ENCODE measurements at regions not wholly inside any gene's neighbourhood (a gene's known extent, or its start where the extent isn't known, plus 50 kb on each side); places are given as distances from the start of the nearest gene placed in this dataset.

GRCh38 chr10:78354101-78354500 is 320.4 kb downstream of the RPS24 start:
- intact Hi-C loops (cut with micrococcal nuclease) = no loop called here
- no peak overlapping the region for H3K4me3 ChIP-seq (ENCODE audit: control extremely low read depth in 1 of 5, extremely low read depth in 1 of 5, insufficient read depth in 1 of 5, low read depth in 2 of 5, low read length in 4 of 5)
- H3K9ac ChIP-seq (ENCODE audit: low read length) = no peak overlapping the region
- ChIA-PET CTCF (no interaction called here), POLR2A (no interaction called here)
- H3K27me3 ChIP-seq (replicated peaks in 1 of 4; ENCODE audit: control extremely low read depth in 1 of 4, control insufficient read depth in 3 of 4, insufficient read depth in 4 of 4, low read length in 3 of 4) = peaks cover 0 to 6% (median 2%) of the 10 kb centered on the region in 4 experiments
- no peaks in the 10 kb centered on the region for H3K9me3 Mint-ChIP-seq (ENCODE audit: insufficient read depth)
- no peak overlapping the region for H3K27ac Mint-ChIP-seq
- no peaks in the 10 kb centered on the region for H3K4me1 Mint-ChIP-seq
- H3K27me3 Mint-ChIP-seq = peaks cover 30% of the 10 kb centered on the region
- no peaks in the 10 kb centered on the region for H3K4me1 ChIP-seq (ENCODE audit: control insufficient read depth in 2 of 2, insufficient read depth in 2 of 2, low read length in 2 of 2)
- no peak overlapping the region for H3K27ac ChIP-seq (ENCODE audit: low read length in 2 of 2)
- no peaks in the 10 kb centered on the region for H3K9me3 ChIP-seq (ENCODE audit: control extremely low read depth in 1 of 3, control insufficient read depth in 2 of 3, insufficient read depth in 1 of 3, low read length in 2 of 3)
- no peak overlapping the region for H3K4me3 Mint-ChIP-seq
- no peak overlapping the region for H2AFZ ChIP-seq (ENCODE audit: insufficient read depth, low read depth, low read length, poor library complexity, severe bottlenecking)
- no peaks in the 10 kb centered on the region for H4K20me1 ChIP-seq (ENCODE audit: control insufficient read depth, insufficient read depth, low read length, poor library complexity, severe bottlenecking)
- TF ChIP-seq EZH2 (IDR thresholded peaks at IDR 0.05; ENCODE audit: borderline replicate concordance, insufficient read depth, low read depth, low read length, poor library complexity, severe bottlenecking) = no peak
- TF ChIP-seq CTCF (IDR thresholded peaks at IDR 0.05) = no peak
- H3K79me2 ChIP-seq (ENCODE audit: control insufficient read depth, insufficient read depth, low read length) = no peaks in the 10 kb centered on the region
- no peak for ATAC-seq (ENCODE audit: low read depth)
- no peaks in the 10 kb centered on the region for H3K36me3 ChIP-seq (replicated peaks in 1 of 2; ENCODE audit: control extremely low read depth in 1 of 2, control insufficient read depth in 1 of 2, extremely low read depth in 1 of 2, insufficient read depth in 2 of 2, low read length in 1 of 2)
- no peak overlapping the region for H3K4me2 ChIP-seq (replicated peaks; ENCODE audit: low read depth, low read length, poor library complexity, severe bottlenecking)
- no peak for DNase-seq
- 92% methylated on average over 6 of the region's 7 CpGs for WGBS (ENCODE audit: insufficient coverage)

DNA sequence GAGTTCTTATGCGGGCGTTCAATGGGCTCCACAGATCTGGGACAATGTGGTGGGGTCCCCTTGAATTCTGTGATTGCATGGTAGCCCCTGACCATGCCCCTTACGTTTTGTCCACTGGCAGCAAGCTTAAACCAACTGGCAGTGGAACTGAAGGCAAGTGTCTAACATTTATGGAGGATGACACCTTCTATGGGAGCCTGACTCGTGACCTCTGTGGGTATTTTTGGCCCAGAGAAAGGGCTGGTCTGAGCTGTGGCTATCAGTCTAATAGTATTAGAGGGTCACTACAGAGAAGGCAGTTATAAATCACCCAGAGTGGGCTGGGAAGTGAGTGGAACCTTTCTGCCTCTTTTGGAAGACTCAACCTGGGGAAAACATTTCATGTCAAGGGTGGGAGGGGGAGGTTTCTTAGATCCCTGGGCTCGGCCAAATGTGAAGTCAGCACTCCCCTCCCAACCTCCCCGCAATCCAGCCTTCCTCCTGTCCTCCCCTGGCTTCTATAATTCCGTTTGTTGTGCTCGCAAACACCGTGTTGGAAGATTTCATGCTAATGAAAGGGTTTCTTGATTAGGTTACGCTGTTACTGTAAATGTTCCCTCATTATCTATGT is 322.7 kb downstream of the RPS24 start:
- H4K20me1 ChIP-seq (ENCODE audit: control insufficient read depth, insufficient read depth, low read length, poor library complexity, severe bottlenecking) = no peaks in the 10 kb centered on the region
- H2AFZ ChIP-seq (ENCODE audit: insufficient read depth, low read depth, low read length, poor library complexity, severe bottlenecking) = no peak overlapping the region
- no peaks in the 10 kb centered on the region for H3K79me2 ChIP-seq (ENCODE audit: control insufficient read depth, insufficient read depth, low read length)
- no peaks in the 10 kb centered on the region for H3K27me3 ChIP-seq (replicated peaks in 1 of 4; ENCODE audit: control extremely low read depth in 1 of 4, control insufficient read depth in 3 of 4, insufficient read depth in 4 of 4, low read length in 3 of 4)
- intact Hi-C loops (cut with micrococcal nuclease) = no loop called here
- no peak overlapping the region for H3K9ac ChIP-seq (ENCODE audit: low read length)
- peaks cover 23% of the 10 kb centered on the region for H3K27me3 Mint-ChIP-seq
- H3K4me1 ChIP-seq (ENCODE audit: control insufficient read depth in 2 of 2, insufficient read depth in 2 of 2, low read length in 2 of 2) = no peaks in the 10 kb centered on the region
- TF ChIP-seq CTCF (IDR thresholded peaks at IDR 0.05) (no peak), EZH2 (IDR thresholded peaks at IDR 0.05; ENCODE audit: borderline replicate concordance, insufficient read depth, low read depth, low read length, poor library complexity, severe bottlenecking) (no peak)
- no peak overlapping the region for H3K4me3 Mint-ChIP-seq
- H3K36me3 ChIP-seq (replicated peaks in 1 of 2; ENCODE audit: control extremely low read depth in 1 of 2, control insufficient read depth in 1 of 2, extremely low read depth in 1 of 2, insufficient read depth in 2 of 2, low read length in 1 of 2) = no peaks in the 10 kb centered on the region
- DNase-seq = no peak
- no peak overlapping the region for H3K4me2 ChIP-seq (replicated peaks; ENCODE audit: low read depth, low read length, poor library complexity, severe bottlenecking)
- ChIA-PET POLR2A (no interaction called here), CTCF (no interaction called here)
- H3K27ac Mint-ChIP-seq = no peak overlapping the region
- H3K9me3 Mint-ChIP-seq (ENCODE audit: insufficient read depth) = no peaks in the 10 kb centered on the region
- 88% methylated on average over 4 of the region's 10 CpGs for WGBS (ENCODE audit: insufficient coverage)
- no peak for ATAC-seq (ENCODE audit: low read depth)
- H3K4me1 Mint-ChIP-seq = no peaks in the 10 kb centered on the region
- H3K9me3 ChIP-seq (ENCODE audit: control extremely low read depth in 1 of 3, control insufficient read depth in 2 of 3, insufficient read depth in 1 of 3, low read length in 2 of 3) = no peaks in the 10 kb centered on the region
- no peak overlapping the region for H3K4me3 ChIP-seq (ENCODE audit: control extremely low read depth in 1 of 5, extremely low read depth in 1 of 5, insufficient read depth in 1 of 5, low read depth in 2 of 5, low read length in 4 of 5)
- H3K27ac ChIP-seq (ENCODE audit: low read length in 2 of 2) = no peak overlapping the region
